K562 (cell line): ENCODE measurements at regions not wholly inside any gene's neighbourhood (a gene's known extent, or its start where the extent isn't known, plus 50 kb on each side); places are given as distances from the start of the nearest gene placed in this dataset.

Experiments
- ATAC-seq: fragments of 200-7000 bp; cut with Tn5 transposase; 3 replicates; pipeline ENCODE4 v1.9.1; 2020; ENCODE audit warnings: moderate library complexity
- BruUV-seq: library from RNA; stranded (reverse); fragments of 400-500 nt; replicated peaks from 2 replicates; lab custom pipeline; 2021; lab: Mats Ljungman, UMichigan
- CTCF ChIA-PET: fragments of 300-600 bp; formaldehyde crosslinking; extraction: SDS; loops from one replicate; lab custom pipeline; 2021; ENCODE audit warnings: low intra/inter-chr PET ratio; lab: Yijun Ruan, JAX
- POLR2A ChIA-PET: fragments of 300-600, 350-650 bp; sonication (Branson Sonifier 250); formaldehyde crosslinking; extraction: SDS; loops from one replicate; lab custom pipeline; 2021; ENCODE audit warnings: antibody characterized with exemption, inconsistent platforms; lab: Yijun Ruan, JAX
- DNase-seq, 4 experiments: peaks; one replicate each; pipeline versions ENCODE4 v3.0.0 to v3.0.0-alpha.2; 2011 to 2018; ENCODE audit warnings: low spot score in 3 of 4, mixed read lengths in 3 of 4; ENCODE audit errors: extremely low read depth in 1 of 4
- FAIRE-seq: peaks from 2 replicates; lab custom pipeline; 2011; peaks lifted over from hg19 to GRCh38; lab: Jason Lieb, UNC
- H2AFZ ChIP-seq: 2 replicates; pipeline ENCODE4 v1.6.0; 2011; ENCODE audit warnings: low read depth, low read length, control low read depth, inconsistent platforms
- H3K27ac ChIP-seq: fragments of 200-600 bp; 3 replicates; pipeline ENCODE4 v1.8.0; 2011; ENCODE audit warnings: low read depth, mild to moderate bottlenecking, control low read depth, inconsistent platforms, low read length, moderate library complexity, mixed read lengths; ENCODE audit errors: extremely low read depth
- H3K27me3 ChIP-seq, 2 experiments: fragments of 300-600 bp in 1 of 2; 2 replicates in 1 of 2; 3 replicates in 1 of 2; pipeline versions ENCODE4 v1.6.0 to v1.8.0; 2011; ENCODE audit warnings: inconsistent platforms in 2 of 2, low read length in 2 of 2, mild to moderate bottlenecking in 1 of 2, mixed read lengths in 1 of 2, moderate library complexity in 1 of 2; ENCODE audit not compliant: control insufficient read depth in 2 of 2, insufficient read depth in 2 of 2
- H3K36me3 ChIP-seq: fragments of 300-600 bp; 3 replicates; pipeline ENCODE4 v1.8.0; 2011; ENCODE audit warnings: mild to moderate bottlenecking, low read length, inconsistent platforms; ENCODE audit not compliant: control insufficient read depth, insufficient read depth
- H3K4me1 ChIP-seq, 2 experiments: fragments of 200-600 bp in 1 of 2; replicated peaks in 1 of 2; 2 replicates in 1 of 2; 3 replicates in 1 of 2; pipeline versions ENCODE4 v1.5.1 to v1.8.0; 2011; ENCODE audit warnings: inconsistent platforms in 2 of 2, low read length in 2 of 2, mild to moderate bottlenecking in 1 of 2, mixed read lengths in 1 of 2, moderate library complexity in 1 of 2; ENCODE audit not compliant: control insufficient read depth in 2 of 2, insufficient read depth in 2 of 2
- H3K4me2 ChIP-seq: 2 replicates; pipeline ENCODE4 v1.6.1; 2011; ENCODE audit warnings: low read length, control low read depth, inconsistent platforms, mixed read lengths; ENCODE audit not compliant: insufficient read depth
- H3K4me3 ChIP-seq: fragments of 200-600 bp; sonication (generic), shearing (Covaris generic); 2 replicates; pipeline ENCODE4 v1.5.1; 2016; ENCODE audit warnings: control low read depth, inconsistent platforms
- H3K79me2 ChIP-seq: fragments of 200-600 bp; 3 replicates; pipeline ENCODE4 v1.8.0; 2011; ENCODE audit warnings: low read length, inconsistent platforms; ENCODE audit not compliant: control insufficient read depth, insufficient read depth
- H3K9ac ChIP-seq, 2 experiments: 2 replicates each; pipeline versions ENCODE4 v1.6.0 to v1.6.1; 2011; ENCODE audit warnings: low read depth in 2 of 2, low read length in 2 of 2, control low read depth in 1 of 2, inconsistent platforms in 1 of 2, mild to moderate bottlenecking in 1 of 2, mixed read lengths in 1 of 2; ENCODE audit not compliant: insufficient read depth in 1 of 2
- H3K9me1 ChIP-seq: one replicate; pipeline ENCODE4 v1.6.0; 2011; ENCODE audit warnings: inconsistent platforms, mild to moderate bottlenecking, low read length, moderate library complexity; ENCODE audit not compliant: control insufficient read depth, insufficient read depth
- H3K9me3 ChIP-seq: replicated peaks from 2 replicates; pipeline ENCODE4 v1.5.1; 2011; ENCODE audit warnings: low read depth, low read length, inconsistent platforms; ENCODE audit not compliant: control insufficient read depth, insufficient read depth
- H4K20me1 ChIP-seq: replicated peaks from 2 replicates; pipeline ENCODE4 v1.6.1; 2011; ENCODE audit warnings: low read length, inconsistent platforms, mixed read lengths; ENCODE audit not compliant: control insufficient read depth, insufficient read depth
- ADNP ChIP-seq: fragments of 200-800 bp; sonication (Bioruptor generic); IDR thresholded peaks from 2 replicates; pipeline ENCODE4 v1.6.1; 2016; ENCODE audit warnings: missing genetic modification characterization, missing compliant biosample characterization
- BMI1 ChIP-seq: fragments of 150-350 bp; IDR thresholded peaks from 2 replicates; pipeline ENCODE4 v1.6.1; 2014; ENCODE audit warnings: low read length
- CCAR2 ChIP-seq: fragments of 200-400 bp; formaldehyde crosslinking; IDR thresholded peaks from 2 replicates; pipeline ENCODE4 v1.6.1; 2017; ENCODE audit warnings: mild to moderate bottlenecking, low read depth, low read length
- CREB3 ChIP-seq: fragments of 450-650 bp; conservative IDR thresholded peaks from 2 replicates; pipeline ENCODE4 v1.6.1; 2016; ENCODE audit warnings: missing genetic modification characterization, low read depth, mild to moderate bottlenecking, missing compliant biosample characterization, moderate library complexity
- DACH1 ChIP-seq: fragments of 450-650 bp; IDR thresholded peaks from 2 replicates; pipeline ENCODE4 v1.6.1; 2018; ENCODE audit not compliant: partially characterized antibody
- FOXA1 ChIP-seq: fragments of 450-650 bp; IDR thresholded peaks from 2 replicates; pipeline ENCODE4 v1.6.1; 2016; ENCODE audit warnings: mild to moderate bottlenecking, borderline replicate concordance
- FOXJ2 ChIP-seq: fragments of 200-800 bp; sonication (Bioruptor generic); IDR thresholded peaks from 2 replicates; pipeline ENCODE4 v1.6.1; 2016; ENCODE audit warnings: missing genetic modification characterization, missing compliant biosample characterization
- GATAD2B ChIP-seq: fragments of 450-650 bp; IDR thresholded peaks from 2 replicates; pipeline ENCODE4 v1.6.1; 2017; ENCODE audit warnings: mild to moderate bottlenecking, borderline replicate concordance
- HDAC8 ChIP-seq: fragments of 450-650 bp; IDR thresholded peaks from 2 replicates; pipeline ENCODE4 v1.6.1; 2016; ENCODE audit warnings: mild to moderate bottlenecking, missing genetic modification characterization, moderate library complexity, missing compliant biosample characterization
- KHSRP ChIP-seq: fragments of 450-650 bp; IDR thresholded peaks from 2 replicates; pipeline ENCODE4 v1.6.1; 2017
- KLF6 ChIP-seq: fragments of 250-450 bp; sonication (Bioruptor Pico); IDR thresholded peaks from 2 replicates; pipeline ENCODE4 v1.4.0; 2020; ENCODE audit warnings: mild to moderate bottlenecking, moderate library complexity, borderline replicate concordance
- L3MBTL2 ChIP-seq: fragments of 450-650 bp; IDR thresholded peaks from 2 replicates; pipeline ENCODE4 v1.6.1; 2016; ENCODE audit warnings: mild to moderate bottlenecking, moderate library complexity
- MCM3 ChIP-seq: fragments of 450-650 bp; IDR thresholded peaks from 2 replicates; pipeline ENCODE4 v1.6.1; 2016
- MIER1 ChIP-seq: fragments of 450-650 bp; IDR thresholded peaks from 2 replicates; pipeline ENCODE4 v1.6.1; 2016; ENCODE audit warnings: antibody characterized with exemption, mild to moderate bottlenecking, low read depth
- MTF1 ChIP-seq: fragments of 250-450 bp; sonication (Bioruptor Pico); IDR thresholded peaks from 2 replicates; pipeline ENCODE4 v1.9.0; 2021; ENCODE audit warnings: moderate library complexity, mild to moderate bottlenecking, inconsistent platforms, borderline replicate concordance
- NFXL1 ChIP-seq: fragments of 450-650 bp; formaldehyde crosslinking; IDR thresholded peaks from 2 replicates; pipeline ENCODE4 v1.4.0; 2021; ENCODE audit warnings: mild to moderate bottlenecking
- PCBP2 ChIP-seq: fragments of 200-400 bp; formaldehyde crosslinking; IDR thresholded peaks from 2 replicates; pipeline ENCODE4 v1.6.1; 2018; ENCODE audit warnings: low read length, low read depth, mild to moderate bottlenecking, moderate library complexity; ENCODE audit not compliant: poor library complexity, severe bottlenecking
- POLR3G ChIP-seq: IDR thresholded peaks from 2 replicates; pipeline ENCODE4 v1.6.1; 2011; ENCODE audit not compliant: insufficient read length, insufficient replicate concordance; ENCODE audit errors: extremely low read depth
- SNAPC5 ChIP-seq: fragments of 250-450 bp; sonication (Bioruptor Pico); IDR thresholded peaks from 2 replicates; pipeline ENCODE4 v1.8.0; 2021; ENCODE audit warnings: moderate library complexity, mild to moderate bottlenecking, inconsistent platforms
- USF2 ChIP-seq: sonication (generic); formaldehyde crosslinking; IDR thresholded peaks from 2 replicates; pipeline ENCODE4 v1.5.0; 2020; ENCODE audit warnings: missing genetic modification reagents
- ZBTB8A ChIP-seq: fragments of 450-650 bp; IDR thresholded peaks from 2 replicates; pipeline ENCODE4 v1.6.1; 2018; ENCODE audit warnings: mild to moderate bottlenecking, moderate library complexity; ENCODE audit not compliant: partially characterized antibody
- ZFP1 ChIP-seq: fragments of 450-650 bp; formaldehyde crosslinking; IDR thresholded peaks from 2 replicates; pipeline ENCODE4 v1.4.0; 2020; ENCODE audit warnings: mild to moderate bottlenecking, mixed read lengths
- ZNF121 ChIP-seq: sonication (generic); formaldehyde crosslinking; conservative IDR thresholded peaks from 2 replicates; pipeline ENCODE4 v1.8.0; 2022; ENCODE audit warnings: missing genetic modification reagents
- ZNF717 ChIP-seq: fragments of 250-450 bp; sonication (Bioruptor Pico); IDR thresholded peaks from 2 replicates; pipeline ENCODE4 v1.5.0; 2021
- ZSCAN32 ChIP-seq: fragments of 450-650 bp; formaldehyde crosslinking; IDR thresholded peaks from 2 replicates; pipeline ENCODE4 v1.4.0; 2020; ENCODE audit warnings: mild to moderate bottlenecking, moderate library complexity
- WGBS: fragments of 100-300 bp; shearing (Covaris generic); methylation state at CpG from one replicate; pipeline ENCODE4 v1.1.6; 2016; ENCODE audit warnings: low coverage, mixed read lengths; ENCODE audit not compliant: insufficient coverage; ENCODE audit errors: missing lambda C conversion rate; 5-methylcytosine and 5-hydroxymethylcytosine counted together
- in situ Hi-C: fragments of 300-500 bp; cut with MboI; formaldehyde crosslinking; loops from 4 replicates; pipeline ENCODE4 v1.15.0; 2018; ENCODE audit warnings: inconsistent platforms, mixed read lengths
- intact Hi-C: fragments of 100-400 bp; cut with micrococcal nuclease; formaldehyde crosslinking; loops from 2 replicates; pipeline ENCODE4 v1.14.2; 2022

GRCh38 chr2:157934684-157935377, 58.7 kb upstream of the ACVR1 start:
- Histone ChIP-seq H3K9me3 (no peaks in the 10 kb centered on the region), H3K79me2 (no peaks in the 10 kb centered on the region), H3K27ac (peak overlapping the region; percentile 3; the same call in 1 of the 3 replicates), H3K4me3 (no peak overlapping the region), H2AFZ (peak overlapping the region; percentile 2; the same call in 1 of the 2 replicates), H3K4me1 (peaks cover 16 to 74% of the 10 kb centered on the region in 2 experiments), H3K36me3 (no peaks in the 10 kb centered on the region), H3K4me2 (peak overlapping the region; percentile 36), H3K9me1 (no peaks in the 10 kb centered on the region), H3K9ac (no peak overlapping the region), H3K27me3 (no peaks in the 10 kb centered on the region), H4K20me1 (no peaks in the 10 kb centered on the region)
- in situ Hi-C loops (no loop called here), intact Hi-C loops (no loop called here)
- POLR2A ChIA-PET = interaction anchor here (0.8 to 1.9 kb wide), 5 partner anchors 10 to 96 kb away, joined by 3 to 7 read pairs (median 3); no protein-coding TSS in a partner anchor
- CTCF ChIA-PET = no interaction called here
- DNase-seq (peak in 2 of 4 experiments; percentile 43 to 61), ATAC-seq (peak; percentile 4; the same call in 1 of the 3 replicates), FAIRE-seq (peak; percentile 70)
- WGBS = 0% methylated on average over 3 of the region's 3 CpGs
- BruUV-seq = no TSS peak
- no peak for TF ChIP-seq CCAR2
- no peak for TF ChIP-seq GATAD2B
- no peak for TF ChIP-seq USF2 (CRISPR knock-in tag)
- no peak for TF ChIP-seq KHSRP
- TF ChIP-seq MTF1 = no peak
- no peak for TF ChIP-seq ZSCAN32 (CRISPR knock-in tag)
- TF ChIP-seq ADNP (tag) = no peak
- TF ChIP-seq KLF6 (CRISPR knock-in tag) = no peak
- no peak for TF ChIP-seq ZNF717 (CRISPR knock-in tag)
- TF ChIP-seq ZBTB8A = no peak
- TF ChIP-seq FOXA1 = no peak
- no peak for TF ChIP-seq ZFP1 (CRISPR knock-in tag)
- no peak for TF ChIP-seq SNAPC5 (CRISPR knock-in tag)
- TF ChIP-seq HDAC8 (tag) = no peak
- TF ChIP-seq L3MBTL2 = no peak
- TF ChIP-seq FOXJ2 (tag) = peak; percentile 66
- TF ChIP-seq ZNF121 (CRISPR knock-in tag) = no peak
- no peak for TF ChIP-seq PCBP2
- no peak for TF ChIP-seq BMI1
- no peak for TF ChIP-seq NFXL1
- no peak for TF ChIP-seq MCM3
- no peak for TF ChIP-seq MIER1
- no peak for TF ChIP-seq POLR3G
- peak; percentile 66; the same call in 1 of the 2 replicates for TF ChIP-seq CREB3 (tag)
- no peak for TF ChIP-seq DACH1
